ENCODE measurements at regions not wholly inside any gene's neighbourhood (a gene's known extent, or its start where the extent isn't known, plus 50 kb on each side); places are given as distances from the start of the nearest gene placed in this dataset.

- Histone ChIP-seq H3K23me2 (ENCODE audit: insufficient read length, low read depth, low read length, poor library complexity, severe bottlenecking) (no peaks in the 10 kb centered on the region), H3K14ac (ENCODE audit: insufficient read depth, low read length) (no peak overlapping the region), H3K23ac (ENCODE audit: insufficient read length, low read depth, low read length) (no peak overlapping the region), H2BK12ac (ENCODE audit: insufficient read length, low read depth, low read length) (no peak overlapping the region), H3K79me2 (ENCODE audit: insufficient read depth, low read length) (no peaks in the 10 kb centered on the region), H3K27me3 (ENCODE audit: insufficient read depth, low read length) (no peaks in the 10 kb centered on the region), H3K9ac (ENCODE audit: extremely low read depth, insufficient read length, low read length) (no peak overlapping the region), H2BK15ac (ENCODE audit: low read depth, low read length) (no peak overlapping the region), H3T11ph (ENCODE audit: low read length) (no peak overlapping the region), H2BK5ac (ENCODE audit: insufficient read length, low read length) (no peak overlapping the region), H3K27ac (ENCODE audit: insufficient read length, low read depth, low read length) (no peak overlapping the region), H3K4me2 (ENCODE audit: insufficient read depth, insufficient read length, low read length) (no peak overlapping the region), H3K9me3 (ENCODE audit: control insufficient read depth, low read depth, low read length) (no peaks in the 10 kb centered on the region), H4K5ac (ENCODE audit: insufficient read length, low read depth, low read length) (no peak overlapping the region), H3K56ac (ENCODE audit: insufficient read length, low read depth, low read length) (no peak overlapping the region), H4K91ac (ENCODE audit: insufficient read length, low read depth, low read length) (no peak overlapping the region), H3K79me1 (ENCODE audit: insufficient read depth, low read depth, low read length, poor library complexity, severe bottlenecking) (no peaks in the 10 kb centered on the region), H2BK120ac (ENCODE audit: low read depth, low read length, poor library complexity, severe bottlenecking) (no peak overlapping the region), H3K4me1 (ENCODE audit: insufficient read depth, low read length) (no peaks in the 10 kb centered on the region), H4K20me1 (ENCODE audit: control insufficient read depth, insufficient read depth, insufficient read length) (no peaks in the 10 kb centered on the region), H3K4ac (ENCODE audit: low read depth, low read length) (no peak overlapping the region), H4K8ac (replicated peaks; ENCODE audit: insufficient read length, low read depth, low read length) (no peak overlapping the region), H2AFZ (ENCODE audit: low read length) (no peak overlapping the region), H2AK5ac (ENCODE audit: insufficient read length, low read length) (no peak overlapping the region), H3K18ac (ENCODE audit: insufficient read length, low read depth, low read length) (no peak overlapping the region), H2BK20ac (ENCODE audit: low read depth, low read length, poor library complexity, severe bottlenecking) (no peak overlapping the region)
- no peaks in the 10 kb centered on the region for H3K4me1 Mint-ChIP-seq
- no peaks in the 10 kb centered on the region for H3K9me3 Mint-ChIP-seq
- no CpG with 5 or more reads among the region's 5 CpGs for WGBS (ENCODE audit: extremely low coverage, insufficient read length, low lambda C conversion rate)
- no peak overlapping the region for H3K4me3 Mint-ChIP-seq
- no peak for DNase-seq
- H3K27ac Mint-ChIP-seq, result no peak overlapping the region; a peak in 1 of 7 replicates
- no peaks in the 10 kb centered on the region for H3K36me3 Mint-ChIP-seq (ENCODE audit: insufficient read depth in 1 of 3, low read depth in 3 of 3)
- TF ChIP-seq, protein P1, sequence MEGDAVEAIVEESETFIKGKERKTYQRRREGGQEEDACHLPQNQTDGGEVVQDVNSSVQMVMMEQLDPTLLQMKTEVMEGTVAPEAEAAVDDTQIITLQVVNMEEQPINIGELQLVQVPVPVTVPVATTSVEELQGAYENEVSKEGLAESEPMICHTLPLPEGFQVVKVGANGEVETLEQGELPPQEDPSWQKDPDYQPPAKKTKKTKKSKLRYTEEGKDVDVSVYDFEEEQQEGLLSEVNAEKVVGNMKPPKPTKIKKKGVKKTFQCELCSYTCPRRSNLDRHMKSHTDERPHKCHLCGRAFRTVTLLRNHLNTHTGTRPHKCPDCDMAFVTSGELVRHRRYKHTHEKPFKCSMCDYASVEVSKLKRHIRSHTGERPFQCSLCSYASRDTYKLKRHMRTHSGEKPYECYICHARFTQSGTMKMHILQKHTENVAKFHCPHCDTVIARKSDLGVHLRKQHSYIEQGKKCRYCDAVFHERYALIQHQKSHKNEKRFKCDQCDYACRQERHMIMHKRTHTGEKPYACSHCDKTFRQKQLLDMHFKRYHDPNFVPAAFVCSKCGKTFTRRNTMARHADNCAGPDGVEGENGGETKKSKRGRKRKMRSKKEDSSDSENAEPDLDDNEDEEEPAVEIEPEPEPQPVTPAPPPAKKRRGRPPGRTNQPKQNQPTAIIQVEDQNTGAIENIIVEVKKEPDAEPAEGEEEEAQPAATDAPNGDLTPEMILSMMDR (conservative IDR thresholded peaks at IDR 0.05), result no peak
- H3K27me3 Mint-ChIP-seq (ENCODE audit: low read depth), result no peaks in the 10 kb centered on the region; the same call in 1 of the 2 replicates
Observed at GRCh38 chr2:19480673-19481072, 122.2 kb upstream of the OSR1 start.

All from H9 (cell line).